ENCODE measurements at regions not wholly inside any gene's neighbourhood (a gene's known extent, or its start where the extent isn't known, plus 50 kb on each side); places are given as distances from the start of the nearest gene placed in this dataset.

DNA sequence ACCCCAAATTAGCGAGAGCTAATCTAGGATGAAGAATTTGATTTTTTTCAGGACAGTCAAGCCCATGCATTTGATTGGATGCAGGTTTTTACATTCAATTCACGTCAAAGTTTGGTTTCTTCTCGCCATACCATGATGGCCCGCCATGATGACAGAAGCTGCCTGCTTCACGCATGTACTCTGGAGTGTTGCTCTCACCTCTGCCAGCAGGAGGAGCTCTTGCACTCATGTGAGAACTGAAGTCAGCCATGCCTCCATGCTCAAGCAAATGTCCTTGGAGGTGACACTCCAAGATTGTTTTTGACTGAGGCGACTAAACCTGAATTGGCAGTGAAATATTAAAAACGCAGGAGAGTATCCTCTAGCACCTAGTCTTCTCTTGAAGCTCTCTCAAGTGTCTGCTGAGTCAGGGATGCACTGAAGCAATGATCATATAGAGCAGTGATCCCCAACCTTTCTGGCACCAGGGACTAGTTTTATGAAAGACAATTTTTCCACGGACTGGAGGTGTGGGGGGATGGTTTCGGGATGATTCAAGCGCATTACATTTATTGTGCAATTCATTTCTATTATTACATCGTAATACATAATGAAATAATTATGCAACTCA, 120.9 kb downstream of the SAMMSON start:
- peak in 1 of 2 donors; percentile 38 for ATAC-seq

DNA sequence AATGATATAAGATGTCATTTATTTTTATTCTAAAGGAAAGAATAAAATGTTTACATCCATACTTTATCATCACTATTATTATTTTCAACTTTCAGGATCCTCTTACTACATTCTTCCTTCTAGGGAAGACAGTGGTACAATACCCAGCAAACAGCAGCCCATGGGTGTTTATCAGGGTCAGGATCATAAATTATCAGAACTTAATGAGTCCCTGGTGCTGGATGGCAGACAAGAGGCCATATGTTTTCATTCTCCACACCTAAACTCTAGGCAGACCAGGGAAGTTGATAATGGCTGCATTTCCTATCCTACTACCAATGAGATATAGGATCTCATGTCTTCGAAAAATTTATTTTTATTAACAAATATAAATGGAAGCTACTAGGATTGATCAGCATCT, 127.7 kb downstream of the SAMMSON start:
- ATAC-seq, result no peak

- ATAC-seq, result no peak
Observed at GRCh38 chr3:70137366-70137765, 137.8 kb downstream of the SAMMSON start.

- no peak for ATAC-seq
Observed at GRCh38 chr3:70138606-70139005, 139.1 kb downstream of the SAMMSON start.
